ENCODE measurements at regions not wholly inside any gene's neighbourhood (a gene's known extent, or its start where the extent isn't known, plus 50 kb on each side); places are given as distances from the start of the nearest gene placed in this dataset.
"Not testable (repeated sequence)": the region's sequence is repeated elsewhere in the genome, so short reads cannot be mapped to it uniquely, and the experiment has no call there.

DNA sequence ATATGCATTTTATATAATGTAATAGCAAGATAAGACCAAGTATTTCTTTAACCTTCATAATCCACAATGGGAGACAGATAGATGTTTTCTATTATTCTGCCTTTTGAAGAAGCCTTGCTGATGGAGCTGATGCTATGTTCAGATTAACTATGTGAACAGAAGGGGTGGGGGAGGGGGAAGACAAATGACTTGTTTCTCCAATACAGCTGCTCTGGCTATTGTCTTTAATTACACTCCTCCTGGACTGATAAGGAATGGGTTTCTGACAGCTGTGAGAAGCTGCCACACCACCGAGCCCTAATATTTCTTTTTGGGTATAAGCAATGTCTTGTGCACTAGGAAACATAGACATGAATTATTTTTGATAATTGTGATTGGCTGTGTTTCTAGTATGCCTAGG, 62.0 kb downstream of the CAVIN4 start:
- no peak for DNase-seq

DNA sequence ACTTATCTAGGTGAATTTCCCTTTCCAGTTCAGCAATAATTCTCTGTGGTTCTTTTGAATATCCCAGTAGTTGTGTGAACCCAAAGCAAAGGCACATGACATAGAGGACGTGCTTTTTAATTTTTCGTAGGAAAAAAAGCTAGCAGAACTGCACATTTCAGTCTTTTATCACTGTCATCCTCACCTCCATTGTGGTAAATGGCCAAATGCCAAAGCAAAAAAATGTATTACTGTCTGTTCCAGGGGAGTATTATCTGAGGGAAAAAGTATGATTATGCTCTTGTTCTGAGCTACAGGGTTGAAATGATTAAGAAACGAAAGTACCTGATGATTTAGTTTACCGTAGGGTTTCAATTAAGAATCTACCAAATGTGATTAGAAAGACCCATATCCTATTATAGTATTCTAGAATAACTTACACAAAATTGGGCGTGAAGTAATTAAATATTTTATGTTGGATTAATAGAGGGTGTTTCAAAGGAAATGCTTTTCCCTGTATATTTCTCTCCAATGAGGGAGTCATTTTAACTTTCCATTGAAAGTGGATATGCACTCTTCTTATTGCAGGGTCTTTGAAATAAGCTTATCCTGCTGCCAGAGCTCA, 62.7 kb downstream of the CAVIN4 start:
- no peak for DNase-seq

DNA sequence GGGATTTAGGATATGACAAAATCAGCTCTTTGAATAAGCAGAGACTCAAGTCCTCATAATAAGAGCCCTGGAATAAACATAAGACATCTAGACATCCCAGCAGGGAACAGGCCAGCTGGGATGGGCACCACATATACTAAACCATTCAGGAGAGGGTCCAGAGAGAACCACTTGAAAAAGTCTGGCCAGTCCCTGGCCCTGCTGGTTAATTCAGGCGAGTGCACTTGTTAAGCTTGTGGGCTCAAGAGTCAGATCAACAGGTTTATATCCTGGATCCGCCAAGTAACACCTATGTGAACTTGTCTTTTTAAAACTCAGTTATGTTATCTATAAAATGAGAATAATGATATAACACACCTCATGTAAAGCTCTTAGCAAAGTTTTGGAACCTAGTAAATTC, 63.3 kb downstream of the CAVIN4 start:
- no peak for DNase-seq

DNA sequence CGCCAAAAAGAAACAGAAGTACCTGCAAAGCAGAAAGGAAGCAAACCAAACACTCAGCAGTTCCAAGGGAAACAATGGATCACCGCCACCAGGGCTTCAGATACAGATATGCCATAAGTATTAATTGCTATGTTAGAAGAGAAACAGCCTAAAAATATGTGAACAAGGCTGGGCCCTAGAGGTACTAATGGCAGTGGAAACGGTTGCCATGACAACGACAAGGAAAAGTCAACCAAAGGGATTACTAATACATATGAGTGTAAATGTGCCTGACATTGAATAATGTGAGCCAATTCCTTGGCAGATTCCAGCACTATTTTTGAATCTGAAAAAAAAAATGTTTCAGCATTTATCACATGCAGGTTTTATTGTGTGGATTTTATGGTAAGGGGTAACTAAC, 75.0 kb downstream of the CAVIN4 start:
- DNase-seq = no peak

DNA sequence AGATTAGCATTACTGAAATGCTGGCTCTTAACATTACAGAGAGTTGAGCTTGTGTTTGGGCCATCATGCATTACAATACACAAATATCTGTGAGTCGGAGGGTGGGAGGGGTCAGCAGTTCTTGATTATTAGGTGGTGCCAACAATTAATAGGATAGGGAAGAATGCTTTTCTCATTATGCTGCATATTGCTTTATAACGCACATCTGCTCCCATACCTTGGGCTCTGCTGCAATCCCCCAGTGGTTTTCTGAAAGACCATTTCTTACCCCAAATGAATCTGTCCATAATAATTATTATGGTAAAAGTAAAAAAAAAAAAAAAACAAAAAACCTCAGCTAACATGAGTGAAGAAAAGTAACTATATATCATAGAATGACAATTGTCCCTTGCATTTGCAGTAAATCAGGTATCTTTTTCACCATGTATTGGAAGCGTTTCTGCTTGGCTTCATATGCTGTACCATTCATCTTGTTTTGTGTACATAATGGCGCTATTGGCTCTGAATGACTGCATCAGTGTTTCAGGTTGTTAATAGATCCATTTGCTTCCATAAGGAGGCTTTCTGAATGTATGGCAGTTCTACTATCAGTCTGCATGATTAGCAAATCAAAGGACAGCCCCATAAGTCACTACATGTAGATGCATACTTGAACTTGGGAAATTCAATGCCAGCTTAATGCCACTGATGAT, 75.9 kb downstream of the CAVIN4 start:
- no peak for DNase-seq

DNA sequence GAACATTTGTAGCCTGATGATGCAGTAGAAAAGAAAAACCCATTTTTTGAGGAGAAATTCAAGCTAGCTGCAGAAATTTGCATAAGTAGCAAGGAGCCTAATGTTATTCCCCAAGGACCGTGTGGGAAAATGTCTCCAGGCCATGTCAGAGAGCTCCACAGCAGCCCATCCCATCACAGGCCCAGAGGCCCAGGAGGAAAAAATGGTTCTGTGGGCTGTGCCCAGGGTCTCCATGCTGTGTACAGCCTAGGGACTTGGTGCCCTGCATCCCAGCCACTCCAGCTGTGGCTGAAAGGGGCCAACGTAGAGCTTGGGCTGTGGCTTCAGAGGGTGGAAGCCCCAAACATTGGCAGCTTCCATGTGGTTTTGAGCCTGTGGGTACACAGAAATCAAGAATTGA, 79.0 kb downstream of the CAVIN4 start:
- DNase-seq = not testable (repeated sequence)

DNA sequence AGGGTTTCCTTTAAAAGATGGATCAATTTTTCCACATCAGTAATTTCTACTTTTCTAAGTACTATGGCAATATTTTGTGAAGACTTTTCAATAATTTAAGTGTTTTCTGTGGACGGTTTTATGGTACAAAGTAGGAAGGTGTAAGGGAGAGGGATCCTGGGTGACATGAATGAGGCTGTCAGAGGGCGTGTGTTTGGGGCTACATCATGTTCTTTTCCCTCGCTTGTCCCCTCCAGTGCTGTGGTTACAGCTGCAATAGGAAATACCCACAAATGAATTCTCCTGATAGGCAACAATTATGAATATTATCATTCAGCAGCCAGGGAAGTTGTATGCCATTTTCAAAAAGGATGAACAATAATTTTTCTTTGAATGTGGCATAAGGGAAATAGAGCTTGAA, 83.8 kb downstream of the CAVIN4 start:
- no peak for DNase-seq

DNA sequence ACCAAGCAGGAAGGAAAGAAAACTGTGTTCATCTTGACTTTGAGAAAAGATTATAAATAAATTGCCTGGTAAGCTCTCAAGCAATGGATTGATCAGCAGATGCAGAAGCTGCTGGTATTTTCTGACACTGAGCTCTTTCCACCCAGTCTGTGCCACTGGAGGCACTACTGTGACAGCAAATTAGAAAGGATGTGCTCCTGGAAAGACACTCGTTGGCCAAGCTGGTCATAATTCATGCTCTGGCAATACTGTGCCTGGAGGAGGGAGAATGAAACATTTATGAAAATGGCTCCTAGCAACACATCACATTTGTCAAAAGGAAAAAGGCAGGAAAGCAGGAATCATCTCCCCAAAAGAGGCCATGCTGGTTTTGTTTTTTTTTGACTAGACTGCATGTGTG, 84.2 kb downstream of the CAVIN4 start:
- DNase-seq = no peak

DNA sequence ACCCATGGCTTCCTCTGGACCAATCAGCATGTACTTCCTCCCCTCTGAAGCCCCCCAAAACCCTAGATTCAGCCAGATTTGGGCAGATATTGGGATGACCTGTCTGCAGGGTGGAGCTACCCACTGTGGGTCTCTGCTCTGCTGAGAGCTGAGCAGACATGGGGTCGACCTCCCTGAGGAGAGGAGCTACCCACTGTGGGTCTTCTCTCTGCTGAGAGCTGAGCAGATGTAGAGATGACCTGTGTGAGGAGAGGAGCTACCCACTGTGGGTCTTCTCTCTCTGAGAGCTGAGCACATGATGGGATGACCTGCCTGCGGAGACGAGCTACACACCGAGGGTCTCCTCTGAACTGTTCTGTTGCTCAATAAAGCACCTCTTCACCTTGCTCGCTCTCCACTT, 89.6 kb downstream of the CAVIN4 start:
- DNase-seq = no peak

DNA sequence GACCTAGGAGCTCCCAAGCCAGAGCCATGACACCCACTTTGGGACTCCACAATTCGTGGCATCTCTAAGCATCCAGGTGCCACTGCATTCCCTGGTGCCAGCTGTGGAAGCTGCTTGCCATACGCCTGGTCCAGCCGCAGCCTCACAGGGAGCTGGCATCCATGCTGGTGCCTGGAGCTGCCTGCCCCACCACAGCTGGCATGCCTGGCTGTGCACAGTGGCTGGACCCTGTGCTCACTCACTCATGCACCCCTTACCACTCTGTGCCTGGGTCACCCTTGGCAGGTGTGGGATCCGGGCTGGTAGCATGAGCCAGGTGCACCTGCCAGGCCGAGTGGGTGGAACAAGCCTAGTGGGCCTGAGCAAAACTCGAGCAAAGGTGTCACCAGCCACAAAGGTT, 90.1 kb downstream of the CAVIN4 start:
- DNase-seq = no peak

DNA sequence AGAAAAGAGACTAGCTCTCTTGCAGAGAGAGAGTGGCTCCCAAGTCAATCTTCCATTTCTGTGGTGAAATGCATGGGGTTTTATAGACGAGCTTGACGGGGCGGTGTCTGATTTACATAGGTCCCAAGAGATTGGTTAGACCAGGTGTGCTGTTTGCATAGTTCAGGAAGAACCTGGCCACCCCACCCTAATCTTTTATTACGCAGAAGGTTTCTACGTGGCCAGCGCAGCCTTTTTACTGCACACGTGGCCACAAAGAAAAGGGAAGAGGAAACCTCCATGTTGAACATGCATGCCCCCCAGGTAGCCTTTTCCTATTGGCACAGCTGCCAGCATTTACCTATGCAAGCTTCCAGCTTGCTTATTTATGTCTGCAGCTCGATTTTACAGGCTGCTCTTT, 92.1 kb downstream of the CAVIN4 start:
- DNase-seq = no peak

DNA sequence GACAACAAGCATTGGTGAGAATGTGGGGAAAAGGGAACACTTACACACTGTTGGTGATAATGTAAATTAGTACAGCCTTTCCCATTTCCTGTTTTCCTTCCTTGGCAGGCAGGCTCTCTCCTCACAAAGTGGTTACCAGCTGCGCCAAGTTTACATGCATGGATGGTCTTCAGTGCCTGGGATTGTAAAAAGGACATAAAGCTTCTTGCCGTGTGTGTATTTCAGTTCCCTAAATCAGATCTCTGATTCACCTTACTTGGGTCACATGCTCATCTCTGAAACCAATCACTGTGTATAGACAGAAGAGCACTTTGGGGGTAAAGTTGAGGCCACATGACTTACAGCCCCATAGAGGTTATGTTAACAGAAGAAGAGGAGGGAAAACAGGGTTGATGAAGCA, 92.8 kb downstream of the CAVIN4 start:
- no peak for DNase-seq

DNA sequence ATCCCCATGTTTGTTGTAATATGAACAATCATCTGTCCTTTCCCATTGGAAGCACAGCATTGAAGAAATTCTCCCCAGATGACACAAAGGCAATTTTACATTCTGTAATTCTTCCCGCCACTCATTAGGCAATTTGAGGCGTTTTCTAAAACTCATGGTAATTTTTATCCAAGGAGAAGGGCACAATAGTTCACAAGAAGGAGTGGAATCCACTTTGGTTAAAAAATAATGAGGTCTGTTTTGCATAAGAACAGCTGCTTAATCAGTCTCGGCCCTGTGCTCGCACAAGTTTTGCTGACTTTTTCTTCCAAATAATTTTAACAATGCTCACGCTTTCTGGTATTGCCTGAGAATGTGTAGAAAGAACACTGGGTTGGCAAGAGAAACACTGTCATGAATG, 94.0 kb downstream of the CAVIN4 start:
- no peak for DNase-seq

DNA sequence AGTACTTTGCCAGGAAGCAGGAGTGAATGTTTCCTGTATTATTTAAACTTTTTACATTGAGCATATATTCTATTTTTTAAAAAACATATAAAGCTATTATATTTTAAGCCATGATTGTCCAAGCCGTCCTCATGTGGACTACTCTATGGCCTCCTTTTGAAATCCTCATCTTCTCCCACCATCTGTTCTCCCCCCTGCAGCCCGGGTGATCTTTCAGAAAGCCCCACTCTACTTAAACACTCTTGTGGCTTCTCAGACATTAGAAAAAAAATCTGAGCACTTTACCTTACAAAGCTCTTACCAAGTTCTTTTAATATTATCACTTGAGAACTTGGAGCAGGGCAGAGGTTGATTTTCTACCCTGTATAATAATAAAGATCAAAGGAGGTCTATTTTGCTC, 95.4 kb downstream of the CAVIN4 start:
- no peak for DNase-seq

DNA sequence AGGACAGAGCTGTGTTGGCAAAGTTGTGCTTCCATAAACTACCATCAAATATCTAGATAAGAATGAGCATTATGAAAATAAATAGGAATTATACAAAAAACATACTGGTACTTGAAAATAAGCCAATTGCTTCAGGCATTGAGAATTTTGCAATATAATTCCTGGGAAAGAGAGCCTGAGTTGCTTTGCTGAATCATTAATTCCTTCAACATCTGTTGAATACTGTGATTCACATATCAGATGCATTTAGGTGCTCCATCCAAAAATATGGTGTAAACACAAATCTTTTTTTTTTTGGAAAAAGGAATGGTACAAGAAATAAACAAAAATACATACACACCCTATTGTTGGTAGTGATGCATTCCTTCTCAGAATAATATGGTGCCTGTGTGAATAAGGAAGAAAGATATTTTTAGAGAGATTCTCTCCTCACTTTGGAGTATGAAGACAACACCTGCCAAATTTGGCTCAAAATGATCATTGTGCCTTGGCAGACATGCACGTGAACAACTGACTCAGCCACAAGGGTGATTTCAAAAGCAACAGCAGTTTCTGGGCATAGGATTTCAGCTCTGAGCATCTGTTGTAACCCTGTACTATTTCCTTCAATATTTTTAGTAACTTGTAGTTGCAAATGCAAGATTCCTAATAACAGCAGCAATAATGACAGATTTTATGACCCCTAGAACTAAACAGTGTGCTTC, 96.7 kb downstream of the CAVIN4 start:
- no peak for DNase-seq

DNA sequence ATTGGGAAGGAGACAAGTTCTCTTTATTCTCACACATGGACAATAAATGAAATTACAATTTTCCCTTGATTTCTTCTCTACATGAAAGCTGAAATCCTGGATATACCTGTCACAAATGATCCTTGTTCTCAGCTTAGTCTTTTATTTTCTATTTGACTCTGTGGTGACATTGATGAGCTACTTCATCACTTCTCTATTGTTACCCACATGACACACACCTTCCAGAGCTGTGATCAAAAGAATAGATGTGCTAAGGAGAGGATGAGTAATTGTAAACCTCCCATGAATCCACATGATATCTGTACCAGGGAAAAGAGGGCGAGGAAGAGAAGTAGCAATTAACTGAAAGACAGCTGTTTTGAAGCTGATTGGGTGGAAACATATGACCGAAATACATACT, 102.0 kb downstream of the CAVIN4 start:
- DNase-seq = no peak

DNA sequence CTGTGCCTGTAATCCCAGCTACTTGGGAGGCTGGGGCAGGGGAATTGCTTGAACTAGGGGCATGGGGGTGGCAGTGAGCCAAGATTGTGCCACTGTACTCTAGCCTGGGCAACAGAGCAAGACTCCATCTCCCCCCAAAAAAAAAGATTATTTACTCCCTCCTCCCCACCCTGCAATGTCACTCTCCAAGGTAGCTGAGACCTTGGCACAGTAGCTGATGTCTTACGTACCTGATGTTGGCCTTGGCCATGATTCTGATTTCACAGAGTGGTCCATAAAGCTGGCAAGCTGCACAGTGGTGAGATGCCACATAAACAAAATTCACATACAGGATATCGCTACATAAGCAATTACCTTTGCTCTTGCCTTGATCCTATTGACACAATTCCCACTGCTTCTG, 108.5 kb downstream of the CAVIN4 start:
- DNase-seq = no peak

DNA sequence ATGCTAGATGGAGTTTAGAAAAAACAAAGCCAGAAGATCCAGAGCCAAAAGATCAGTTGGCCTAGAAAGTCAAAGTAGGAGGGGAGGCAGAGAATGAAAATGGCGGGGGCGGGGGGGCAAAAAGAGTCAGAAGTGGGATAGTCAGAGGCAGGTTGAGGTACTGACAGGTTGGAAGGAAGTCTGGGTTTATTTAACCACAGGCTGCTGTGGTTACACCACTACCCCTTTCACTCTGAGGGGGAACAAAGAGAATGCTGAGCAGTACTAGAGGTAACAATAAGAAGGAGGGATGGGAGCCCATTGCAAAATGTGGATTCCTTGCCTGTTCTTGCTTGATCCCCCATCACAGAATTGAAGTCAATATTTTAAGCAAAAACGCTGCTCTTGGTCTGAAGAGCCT, 111.8 kb downstream of the CAVIN4 start:
- no peak for DNase-seq

DNA sequence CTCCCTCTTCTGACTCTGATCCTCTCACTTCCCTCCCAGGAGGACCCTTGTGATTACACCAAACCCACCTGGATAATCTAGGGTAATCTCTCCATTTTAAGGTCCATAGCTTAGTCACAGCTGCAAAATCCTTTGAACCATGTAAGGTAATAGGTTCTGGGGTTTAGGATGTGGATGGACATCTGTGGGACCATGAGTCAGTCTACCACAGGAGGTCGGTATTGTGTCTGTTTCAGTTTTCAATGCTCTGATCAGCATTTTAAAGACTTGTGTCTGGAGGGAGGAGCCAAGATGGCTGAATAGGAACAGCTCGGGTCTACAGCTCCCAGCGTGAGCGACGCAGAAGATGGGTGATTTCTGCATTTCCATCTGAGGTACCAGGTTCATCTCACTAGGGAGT, 112.6 kb downstream of the CAVIN4 start:
- no peak for DNase-seq

DNA sequence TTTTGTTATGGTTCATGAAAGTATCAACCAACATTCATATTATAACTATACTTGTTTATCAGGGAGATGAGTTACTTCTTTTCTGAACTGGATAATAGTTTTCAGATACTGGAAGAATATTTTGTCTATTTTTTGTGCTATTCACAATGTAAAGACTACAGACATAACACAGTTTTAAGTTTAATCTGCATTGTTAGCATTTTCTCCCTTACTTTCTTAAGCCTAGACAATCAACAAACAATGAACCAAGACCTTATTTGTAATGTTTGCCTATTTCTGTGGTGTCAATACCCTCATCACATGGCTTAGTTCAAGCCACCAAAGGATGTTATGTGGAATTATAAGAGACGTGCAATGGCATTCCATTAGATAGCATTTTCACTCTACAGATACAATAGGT, 119.5 kb downstream of the CAVIN4 start:
- no peak for DNase-seq

DNA sequence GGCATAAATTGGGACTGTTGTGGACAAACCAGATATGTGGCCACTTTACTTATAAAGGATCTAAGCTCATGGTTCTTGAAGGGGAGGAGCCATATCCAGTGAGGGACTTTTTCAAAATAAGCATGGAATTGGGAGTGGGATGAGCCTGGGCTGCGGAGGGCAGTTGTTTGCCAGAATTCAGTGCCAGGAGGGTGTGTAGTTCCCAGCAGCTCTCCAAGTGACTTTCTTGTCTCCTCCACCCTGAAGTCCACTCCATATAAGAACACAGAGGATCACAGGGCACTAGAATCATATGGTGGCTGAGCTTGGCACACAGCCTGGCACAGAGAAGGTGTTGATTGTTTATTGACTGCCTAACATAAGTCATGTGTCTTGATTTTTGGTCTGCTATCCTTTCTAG, 121.1 kb downstream of the CAVIN4 start:
- DNase-seq = no peak

DNA sequence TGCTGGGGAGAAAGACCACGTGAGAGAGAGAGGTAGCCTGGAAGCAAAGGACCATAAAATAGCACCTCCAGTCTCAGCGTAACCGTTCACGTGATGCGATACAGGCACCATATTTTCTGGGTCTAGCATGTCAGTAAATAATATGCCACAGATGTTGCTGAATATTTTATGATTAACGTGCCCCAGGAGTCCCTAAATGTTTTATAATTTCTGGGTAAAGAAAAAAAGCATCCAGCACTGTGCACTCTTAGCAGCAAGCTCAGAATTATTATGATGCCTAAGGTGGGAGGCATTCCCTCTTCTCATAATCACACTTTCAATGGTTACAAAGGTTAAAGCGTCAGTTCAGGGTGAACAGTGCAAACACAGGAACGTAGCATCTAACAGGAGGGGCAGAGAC, 121.8 kb downstream of the CAVIN4 start:
- no peak for DNase-seq

DNA sequence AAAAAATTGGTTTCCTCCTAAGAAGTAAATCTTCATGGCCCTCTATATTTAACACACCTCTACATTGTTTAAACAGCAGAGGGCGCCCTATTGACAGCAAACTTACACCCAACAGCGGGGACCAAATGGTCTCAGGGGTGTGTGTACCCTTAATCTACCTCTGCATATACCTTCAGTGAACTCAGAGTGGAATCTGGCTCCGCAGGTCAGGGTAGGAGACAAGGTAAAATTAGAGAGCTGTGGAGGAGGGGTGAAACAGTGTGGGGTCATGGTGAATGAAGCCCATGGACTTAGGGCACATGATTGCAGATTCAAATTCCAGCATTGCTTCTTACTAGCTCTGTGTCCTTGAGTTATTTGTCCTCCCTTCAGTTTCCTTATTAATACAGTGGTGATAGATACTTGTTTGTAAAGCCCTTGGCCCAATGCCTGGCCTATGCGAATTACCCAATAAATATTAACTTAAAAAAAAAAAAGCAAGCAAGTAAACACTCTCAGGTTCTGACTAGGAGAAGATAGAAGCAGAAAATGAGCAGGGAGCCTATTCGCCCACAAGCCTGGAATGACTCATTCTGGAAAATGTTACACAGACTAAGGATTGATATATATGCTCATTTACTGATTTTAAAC, 122.9 kb downstream of the CAVIN4 start:
- no peak for DNase-seq

Data from T-helper 9 cell (primary cell).